ENCODE measurements at regions not wholly inside any gene's neighbourhood (a gene's known extent, or its start where the extent isn't known, plus 50 kb on each side); places are given as distances from the start of the nearest gene placed in this dataset.

DNA sequence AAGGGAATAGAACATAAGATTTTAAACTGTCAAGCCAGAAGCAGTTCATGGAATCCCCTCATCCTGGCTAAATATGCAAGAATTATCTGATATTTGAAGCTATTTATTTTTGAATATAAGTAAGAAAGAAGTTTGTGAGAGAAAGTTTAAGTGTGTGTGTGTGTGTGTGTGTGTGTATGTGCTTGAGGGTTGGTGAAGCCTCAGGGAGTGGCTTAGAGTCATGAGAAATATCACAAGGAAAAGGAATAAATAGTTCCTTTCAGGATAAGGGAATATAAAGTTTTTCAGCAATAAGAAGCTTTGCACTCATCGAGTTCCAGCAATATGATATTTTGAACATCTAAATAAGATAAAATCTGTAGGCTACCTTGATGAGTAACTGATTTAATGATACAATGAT, 359.6 kb downstream of the MEIS1 start:
- no peak for DNase-seq

DNA sequence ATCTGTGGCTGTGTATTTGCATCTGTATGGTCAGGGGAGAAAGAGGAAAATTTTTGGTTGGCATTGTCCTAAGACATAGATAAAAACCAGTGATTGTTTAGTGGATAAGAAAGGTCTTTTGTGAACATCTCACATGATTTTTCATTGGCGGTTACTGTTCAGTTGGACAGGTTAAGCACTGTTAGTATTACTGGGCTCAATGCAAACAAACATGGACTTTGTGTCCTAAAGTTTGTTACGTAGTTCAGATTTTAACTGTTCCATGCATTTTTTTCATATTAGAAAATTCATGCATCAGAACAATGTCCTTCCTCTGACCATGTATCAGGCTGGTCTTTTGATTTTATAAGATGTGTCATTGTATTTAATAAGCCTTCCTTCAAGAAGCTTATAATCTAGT, 368.0 kb downstream of the MEIS1 start:
- DNase-seq = no peak

DNA sequence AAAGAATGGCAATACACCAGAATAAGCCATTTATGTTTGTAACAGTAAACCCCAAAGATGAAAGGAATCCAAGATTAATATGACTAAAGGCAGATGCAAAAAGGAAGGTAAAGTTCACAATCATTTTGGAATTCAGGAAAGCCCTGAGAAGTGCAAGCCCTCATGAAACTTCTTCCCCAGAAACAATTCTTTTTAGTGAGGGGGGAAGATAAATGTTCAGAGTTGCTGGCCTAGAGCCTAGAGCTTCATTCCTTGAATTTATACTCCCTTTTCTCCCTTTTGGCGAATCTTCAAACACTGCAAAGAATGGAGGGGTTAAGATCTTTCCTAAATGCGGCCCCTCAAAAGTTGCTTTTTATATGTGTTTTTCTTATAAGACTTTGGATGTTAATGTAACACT, 368.8 kb downstream of the MEIS1 start:
- no peak for DNase-seq

DNA sequence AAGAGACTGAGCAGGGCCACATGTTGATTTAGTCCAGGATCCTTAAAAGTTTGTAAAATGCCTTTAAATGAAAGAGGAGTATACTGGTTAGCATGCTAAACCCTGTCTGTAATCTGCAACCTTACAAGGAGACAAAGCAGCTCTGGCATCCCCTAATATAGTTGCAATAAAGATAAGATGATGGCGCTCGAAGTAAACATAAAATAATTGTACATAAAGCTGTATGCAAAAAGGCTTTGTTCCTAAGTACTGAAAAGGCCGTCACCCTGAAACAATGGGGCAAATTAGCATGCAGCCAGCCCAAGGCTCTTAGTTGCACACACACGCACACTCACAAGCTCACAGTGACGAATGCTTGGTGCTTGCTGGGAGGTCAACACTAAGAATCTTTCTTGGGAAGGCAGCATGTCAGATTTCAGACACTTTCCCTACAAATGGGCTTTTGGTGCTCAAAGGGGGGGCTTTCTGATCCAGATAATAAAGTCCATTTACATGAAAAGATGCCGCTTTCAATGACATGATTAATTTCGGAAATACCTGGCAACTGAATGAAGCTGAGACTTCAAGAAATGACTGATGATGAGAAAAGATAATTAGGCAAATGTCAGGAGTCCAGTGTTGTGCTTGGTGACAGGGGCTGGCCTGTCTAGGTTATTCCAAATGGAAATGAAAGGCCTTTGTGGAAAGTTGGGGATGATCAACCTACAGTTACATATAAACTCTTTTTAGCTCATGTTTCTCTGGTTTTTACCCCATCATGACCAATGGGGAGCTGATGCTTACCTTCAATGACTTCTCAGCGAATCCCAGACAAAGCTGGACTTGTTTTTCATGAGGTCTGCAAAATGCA, 370.3 kb downstream of the MEIS1 start:
- DNase-seq = peak in 6 of 56 donors; percentile 0 to 15 (median 2)

DNA sequence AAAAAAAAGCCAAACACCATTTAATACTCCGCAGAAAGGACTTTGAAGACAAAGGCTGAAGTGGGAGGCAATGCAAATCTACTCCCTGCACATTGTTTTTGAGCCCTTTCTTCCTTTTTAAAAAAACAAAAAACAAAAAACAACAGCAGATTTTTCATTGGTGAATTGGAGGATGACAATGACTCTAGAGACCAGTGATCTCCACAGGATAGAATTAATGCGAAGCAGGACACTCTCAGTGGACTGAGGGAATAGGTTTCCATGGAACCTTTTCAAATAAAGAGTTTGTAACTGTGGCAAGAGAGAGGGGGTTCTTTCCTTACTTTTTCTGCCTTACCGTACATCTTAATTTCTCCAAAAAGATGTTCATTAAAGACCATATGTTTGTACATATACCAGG, 371.0 kb downstream of the MEIS1 start:
- DNase-seq = no peak

DNA sequence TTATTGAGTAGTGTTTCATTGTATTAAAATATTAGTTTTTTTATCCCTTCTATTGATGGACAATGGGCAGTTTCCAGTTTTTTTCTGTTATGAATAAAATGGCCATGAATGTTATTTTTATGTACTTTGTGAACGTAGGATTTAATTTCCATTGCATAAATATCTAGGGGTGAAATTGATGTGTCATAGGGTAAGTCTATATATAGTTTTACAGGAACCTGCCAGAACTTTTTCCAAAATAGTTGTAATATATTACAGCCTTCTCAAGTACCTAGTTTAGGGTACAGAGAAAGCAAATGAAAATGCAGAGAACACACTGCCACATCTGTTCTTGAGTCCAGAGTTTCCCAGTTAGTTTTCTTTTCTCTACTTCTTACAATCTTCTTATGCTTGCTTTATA, 378.6 kb downstream of the MEIS1 start:
- DNase-seq = no peak

DNA sequence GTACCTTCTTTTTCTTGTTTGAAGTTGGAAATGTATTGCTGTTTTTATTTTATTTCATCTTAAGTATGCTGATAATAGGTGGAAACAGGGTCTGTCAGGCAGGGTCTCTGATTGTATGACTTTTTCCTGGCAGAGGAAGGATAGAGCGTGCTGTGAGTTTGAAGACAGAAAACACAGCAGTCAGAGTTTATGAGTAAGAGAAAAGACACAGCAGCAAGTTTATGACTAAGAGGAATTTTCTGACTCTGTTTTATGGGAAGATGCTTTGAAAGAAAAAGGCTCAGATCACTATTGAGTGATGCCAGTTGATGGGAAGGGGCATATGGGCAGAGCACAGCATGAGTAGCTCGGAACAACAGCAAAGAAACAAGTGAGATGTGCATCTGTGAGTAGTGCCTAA, 379.1 kb downstream of the MEIS1 start:
- DNase-seq = no peak

DNA sequence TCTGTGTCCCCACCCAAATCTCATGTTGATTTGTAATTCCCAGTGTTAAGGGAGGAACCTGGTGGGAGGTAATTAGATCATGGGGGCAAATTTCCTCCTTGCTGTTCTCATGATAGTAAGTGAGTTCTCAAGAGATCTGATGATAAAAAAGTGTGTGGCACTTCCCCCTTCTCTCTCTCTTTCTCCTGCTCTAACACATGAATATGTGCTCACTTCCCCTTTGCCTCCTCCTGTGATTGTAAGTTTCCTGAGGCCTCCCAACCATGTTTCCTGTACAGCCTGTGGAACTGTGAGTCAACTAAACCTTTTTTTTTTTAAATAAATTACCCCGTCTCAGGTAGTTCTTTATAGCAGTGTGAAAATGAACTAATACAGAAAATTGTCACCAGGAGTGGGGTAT, 380.0 kb downstream of the MEIS1 start:
- no peak for DNase-seq

DNA sequence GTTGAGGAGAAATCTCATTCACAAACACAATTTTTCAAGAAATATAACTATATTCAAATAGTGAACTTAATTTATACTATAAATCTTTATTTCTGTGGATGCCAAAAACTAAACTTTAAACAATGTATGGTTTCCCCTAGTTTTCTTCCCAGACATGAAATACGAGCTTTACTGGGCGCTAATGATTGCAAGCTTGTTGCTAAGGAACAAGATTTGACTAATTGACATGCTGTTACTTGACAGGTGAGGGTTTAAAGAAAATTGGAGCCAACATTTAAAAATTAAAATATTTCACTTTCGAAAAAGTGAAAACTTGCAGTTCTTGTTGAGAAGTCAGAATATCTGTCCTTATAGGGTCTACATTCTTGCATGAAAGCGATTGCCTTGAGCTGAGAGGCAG, 381.0 kb downstream of the MEIS1 start:
- no peak for DNase-seq

DNA sequence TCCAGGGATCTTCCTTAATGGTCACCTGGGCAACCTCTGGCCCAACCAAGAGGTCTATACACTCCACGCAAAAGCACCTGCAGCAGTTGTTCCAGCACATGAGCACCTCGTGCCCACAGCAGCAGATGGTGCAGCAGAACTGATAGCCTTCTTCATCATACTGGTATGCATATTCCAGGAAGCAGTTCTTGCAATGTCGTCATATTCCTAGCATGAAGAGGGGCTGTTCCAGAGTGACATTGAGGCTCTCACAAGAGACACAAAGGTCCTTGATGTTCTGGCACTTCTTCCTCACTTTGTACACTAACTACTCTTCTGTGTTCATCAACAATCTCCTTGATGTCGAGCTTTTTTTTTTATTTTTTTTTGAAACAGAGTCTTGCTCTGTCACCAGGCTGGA, 386.2 kb downstream of the MEIS1 start:
- DNase-seq = no peak

DNA sequence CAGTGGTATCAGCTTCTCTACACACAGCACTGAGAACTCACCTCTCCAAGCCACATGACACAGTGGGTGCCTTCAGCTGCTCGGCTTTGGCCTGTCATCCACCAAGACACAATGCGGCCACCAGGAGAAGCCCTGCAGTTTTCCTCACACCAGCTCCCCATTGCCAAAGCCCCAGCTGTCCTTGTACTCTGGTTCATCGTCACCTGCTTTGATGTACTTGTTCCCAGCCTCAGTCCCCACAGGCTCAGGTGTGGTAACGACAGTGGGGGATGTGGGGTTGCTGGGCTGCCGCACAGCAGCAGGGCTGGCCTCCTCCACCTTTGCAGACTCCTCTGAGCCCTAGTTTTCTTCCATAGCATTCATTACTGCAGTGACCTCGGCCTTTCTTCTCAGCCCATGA, 387.3 kb downstream of the MEIS1 start:
- DNase-seq = no peak

DNA sequence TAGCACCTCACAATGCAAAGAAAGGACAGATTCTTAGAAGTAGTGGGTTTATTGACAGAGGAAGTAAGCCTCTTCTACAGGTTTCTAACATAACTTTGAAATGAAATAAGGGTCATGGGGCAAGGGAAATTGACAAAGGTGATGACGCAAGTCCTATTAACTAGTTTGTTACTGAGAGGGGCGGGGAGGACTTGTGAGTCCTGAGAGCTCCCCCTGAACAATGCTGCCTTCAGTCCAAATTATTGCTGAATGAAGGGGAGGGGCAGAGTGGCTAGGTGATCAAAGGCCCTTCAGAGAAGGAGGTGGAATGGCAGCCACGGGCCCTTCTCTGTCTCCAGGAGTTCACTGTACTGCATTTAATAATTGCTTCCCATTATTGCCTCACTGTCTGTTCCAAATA, 390.0 kb downstream of the MEIS1 start:
- no peak for DNase-seq

DNA sequence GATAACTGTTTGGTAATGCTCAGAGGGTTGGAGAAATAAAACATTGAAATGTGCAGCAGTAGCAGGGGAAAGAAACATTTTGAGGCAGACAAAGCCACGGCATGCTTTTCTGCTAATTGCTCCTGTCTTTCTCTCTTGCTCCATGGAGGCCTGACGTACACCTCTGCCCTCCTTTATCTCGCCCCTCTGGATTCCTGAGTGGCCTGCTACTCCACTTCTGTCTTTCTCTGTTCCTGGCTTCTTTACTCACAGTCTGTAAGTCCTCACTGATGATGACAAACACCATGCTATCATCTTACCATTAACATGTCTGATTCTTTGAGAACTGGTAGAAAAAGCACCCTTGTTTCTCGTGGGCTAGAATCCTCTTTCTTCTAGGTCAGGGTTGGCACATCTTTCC, 392.9 kb downstream of the MEIS1 start:
- no peak for DNase-seq

DNA sequence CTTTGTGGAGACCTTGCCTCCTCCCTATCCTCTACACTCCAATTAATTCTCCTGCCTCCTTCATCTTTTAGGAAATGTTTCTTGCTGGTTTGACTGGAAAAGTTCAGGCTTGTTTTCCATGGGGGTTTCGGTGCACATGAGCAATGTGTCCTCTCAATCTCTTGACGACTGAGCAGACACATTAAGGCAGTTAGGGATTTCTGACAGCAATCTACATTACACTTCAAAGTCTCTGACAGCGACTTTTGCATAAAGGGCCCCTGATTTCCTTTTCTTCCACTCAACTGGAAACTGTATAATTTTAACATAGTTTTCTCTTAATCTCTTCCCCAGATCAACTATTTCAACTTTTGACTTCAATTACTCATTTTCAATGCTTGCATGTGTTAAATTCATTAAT, 394.0 kb downstream of the MEIS1 start:
- no peak for DNase-seq

DNA sequence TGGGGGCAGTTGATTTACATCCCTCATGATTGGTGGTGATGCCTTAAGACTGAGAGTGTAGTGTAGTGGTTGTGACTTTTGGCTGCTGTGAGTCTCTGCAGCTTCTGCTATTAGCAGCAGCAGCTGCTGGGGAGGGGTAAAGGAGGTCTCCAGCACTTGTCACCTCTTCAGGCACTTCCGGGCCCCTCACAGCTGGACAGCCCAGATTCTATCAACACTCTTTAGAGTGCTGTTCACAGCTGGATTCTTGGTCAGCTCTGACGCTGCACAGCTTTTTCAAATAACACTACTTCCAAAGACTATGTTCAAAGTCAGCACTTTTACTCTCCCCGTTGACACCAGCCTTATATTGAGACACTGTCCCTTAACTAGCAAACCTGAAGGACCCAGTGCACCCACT, 396.0 kb downstream of the MEIS1 start:
- no peak for DNase-seq

DNA sequence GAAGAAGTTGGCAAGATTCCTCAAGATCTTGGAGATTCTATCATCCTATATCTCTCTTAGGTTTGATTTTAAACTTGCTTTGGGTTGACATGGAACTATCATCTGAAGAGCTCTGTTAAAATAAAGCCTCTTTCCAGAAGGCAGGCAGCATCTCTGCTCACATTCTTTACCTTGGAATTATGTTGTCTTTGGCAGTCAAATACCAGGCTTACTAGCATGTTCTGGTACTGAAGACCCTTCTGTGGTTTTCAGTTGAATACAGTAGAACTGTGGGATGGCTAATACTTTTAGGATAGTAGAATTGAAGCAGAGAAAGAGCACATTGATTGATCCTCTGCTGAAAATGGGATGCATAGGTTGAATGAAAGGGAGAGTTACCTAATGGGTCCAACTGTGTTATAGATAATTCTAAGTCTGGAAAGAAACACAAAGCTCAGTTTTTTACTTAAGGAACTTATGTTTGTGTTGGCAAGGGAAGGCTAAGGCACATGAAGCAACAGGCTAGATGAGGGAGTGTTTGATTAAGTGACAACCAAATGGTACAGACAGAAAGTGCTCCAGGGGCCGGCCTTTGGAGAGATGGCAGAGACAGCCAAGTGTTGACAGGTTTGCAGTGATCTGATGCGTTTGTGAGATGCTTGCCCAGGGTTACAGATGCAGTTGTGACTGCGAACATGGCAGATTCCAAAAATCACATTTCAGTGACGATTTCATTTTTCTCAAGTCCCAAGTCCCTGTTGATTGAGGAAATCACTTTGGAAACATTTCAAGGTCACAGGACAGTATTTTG, 397.9 kb downstream of the MEIS1 start:
- DNase-seq = no peak

DNA sequence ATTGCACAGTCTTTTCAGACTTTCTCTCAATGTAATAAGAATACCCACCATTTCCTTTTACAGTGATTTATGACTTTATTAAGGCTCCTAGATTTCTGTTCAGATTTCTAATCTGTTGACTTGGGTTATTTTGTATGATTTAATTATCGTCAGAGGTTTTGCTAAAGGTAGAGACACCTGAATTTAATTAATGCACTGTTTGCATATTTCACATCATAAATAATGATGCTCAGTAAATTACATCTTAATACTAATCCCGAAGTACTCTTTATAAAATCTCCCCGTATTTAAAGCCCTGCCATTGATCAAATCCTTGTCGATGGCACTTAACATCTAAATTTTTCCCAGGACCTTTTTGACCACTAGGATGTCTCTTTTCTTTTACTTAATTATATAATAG, 399.9 kb downstream of the MEIS1 start:
- no peak for DNase-seq

DNA sequence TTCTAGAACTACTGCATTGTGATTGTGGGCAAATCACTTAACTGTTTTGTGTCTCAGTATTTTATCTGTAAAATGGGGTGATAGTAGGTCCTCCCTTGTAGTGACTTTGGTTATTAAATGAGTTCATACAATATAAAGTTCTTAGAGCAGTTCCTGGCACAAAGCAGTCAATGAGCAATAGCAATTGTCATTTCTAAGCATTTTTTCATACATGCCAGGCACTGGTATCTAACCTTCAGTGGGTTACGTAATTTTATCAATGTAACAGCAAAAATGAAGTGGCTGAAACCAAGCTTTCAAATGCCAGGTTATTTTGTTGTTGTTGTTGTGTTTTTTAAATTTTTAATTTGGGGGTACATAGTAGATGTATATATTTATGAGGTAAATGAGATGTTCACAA, 401.9 kb downstream of the MEIS1 start:
- DNase-seq = no peak

DNA sequence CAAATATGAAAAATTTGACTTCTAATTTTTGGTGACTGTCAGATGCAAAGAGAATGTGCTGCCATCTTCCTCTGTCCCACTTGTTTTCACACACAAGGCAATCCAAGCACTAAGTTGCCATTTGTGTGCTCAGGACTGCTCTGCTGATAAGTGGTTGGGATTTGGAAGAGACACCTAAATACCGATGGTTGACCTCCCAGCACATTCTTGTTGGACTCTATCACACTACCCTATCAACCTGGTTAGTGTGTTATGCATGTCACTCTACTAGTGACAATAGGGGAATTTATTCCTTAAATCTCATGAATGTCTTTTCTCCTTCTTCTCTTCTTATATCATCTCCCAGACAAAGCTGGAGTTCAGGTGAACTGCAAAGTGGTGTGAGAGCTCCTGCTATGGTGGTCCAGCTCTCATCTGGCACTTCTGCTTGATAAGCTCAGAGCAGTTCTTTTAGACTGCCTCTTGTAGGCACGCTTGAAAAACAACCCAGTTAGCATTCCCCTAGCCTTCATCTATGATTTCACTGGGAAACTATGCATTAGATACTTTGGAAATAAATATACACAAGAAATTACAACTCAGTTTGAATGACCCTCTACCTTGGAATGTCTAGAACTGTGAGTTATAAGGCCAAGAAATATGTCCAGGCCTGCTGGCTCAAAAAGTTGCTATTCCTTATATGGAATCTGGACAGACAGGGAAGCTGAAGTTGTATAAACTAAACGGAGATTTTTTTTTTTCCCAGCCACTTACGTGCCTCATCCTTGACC, 404.8 kb downstream of the MEIS1 start:
- DNase-seq = no peak

DNA sequence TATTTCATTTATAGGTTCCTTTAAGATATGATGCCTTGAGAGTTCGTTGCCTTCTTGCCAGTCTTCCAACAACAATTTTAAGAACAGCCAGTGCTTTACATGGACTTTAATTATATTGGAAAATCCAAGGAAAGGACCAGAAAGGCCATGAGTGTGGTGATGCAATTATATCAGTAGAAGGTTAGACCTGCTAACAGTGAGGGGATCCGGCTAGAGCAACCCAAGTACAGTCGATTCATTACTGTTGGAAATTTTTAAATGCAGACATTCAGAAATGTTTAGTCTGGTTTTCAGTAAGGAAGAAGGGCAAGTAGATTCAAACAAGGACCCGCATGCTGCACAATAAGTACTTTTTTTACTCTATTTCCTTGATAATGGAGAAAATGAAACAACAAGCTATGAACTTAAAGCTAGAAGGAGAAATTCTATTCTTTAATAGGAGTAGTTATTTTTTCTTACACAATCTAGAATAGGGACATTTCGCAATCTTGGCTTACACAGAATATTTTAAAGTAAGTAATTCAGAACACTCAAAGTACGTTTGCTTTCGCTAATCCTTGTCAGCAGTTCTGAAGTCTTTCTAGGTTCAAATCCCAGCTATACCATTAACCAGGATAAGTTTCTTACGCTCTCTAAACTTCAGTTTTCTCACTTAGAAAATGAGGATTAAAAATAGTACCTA, 405.5 kb downstream of the MEIS1 start:
- DNase-seq = no peak

DNA sequence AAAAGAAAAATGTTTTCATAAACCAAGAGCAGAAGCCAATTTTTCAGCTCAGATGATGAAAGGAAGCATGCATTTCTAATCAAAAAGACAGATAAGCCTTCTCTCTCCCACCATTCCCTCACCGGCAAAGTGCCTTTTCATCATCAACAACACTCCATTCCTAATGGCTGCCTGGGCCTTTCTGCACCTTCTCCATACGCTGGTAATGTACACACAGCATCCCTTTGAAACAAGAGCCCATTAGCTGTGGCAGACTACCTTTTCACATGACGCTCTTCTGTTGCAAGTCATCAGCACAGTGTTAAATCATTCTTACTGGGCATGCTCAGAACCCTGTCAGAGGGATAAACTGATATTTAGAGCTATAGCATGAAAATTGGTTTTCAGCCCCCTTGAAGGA, 408.9 kb downstream of the MEIS1 start:
- DNase-seq = no peak

DNA sequence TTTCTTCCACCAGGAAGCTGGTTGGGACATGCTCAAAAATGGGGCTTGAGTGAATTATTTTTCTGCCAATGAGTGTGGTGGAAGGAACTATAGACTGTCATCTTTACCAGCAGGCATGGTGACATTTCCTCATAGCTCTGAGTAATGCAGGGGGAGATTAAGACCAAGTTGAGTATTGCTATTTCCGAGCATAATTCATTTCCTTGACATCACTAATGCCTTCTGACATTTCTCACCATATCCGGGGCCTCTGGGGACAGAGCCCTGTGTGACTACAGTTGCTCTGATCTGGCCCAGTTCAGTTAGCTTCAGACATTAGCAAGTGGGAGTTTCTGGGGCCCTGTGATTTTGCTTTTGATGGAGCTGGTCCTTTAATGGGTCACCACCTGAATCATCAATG, 410.4 kb downstream of the MEIS1 start:
- DNase-seq = no peak

Measured in nucleus accumbens (tissue), 56 donors.